Neuronal stem cell (in vitro differentiated cells): ENCODE measurements at regions not wholly inside any gene's neighbourhood (a gene's known extent, or its start where the extent isn't known, plus 50 kb on each side); places are given as distances from the start of the nearest gene placed in this dataset.

Experiments used
- DNase-seq: peaks from one replicate; pipeline ENCODE4 v3.0.0-alpha.2; 2013; ENCODE audit warnings: low spot score
- H2AFZ ChIP-seq: one replicate; pipeline ENCODE4 v1.6.1; 2013; ENCODE audit warnings: mild to moderate bottlenecking, low read length, inconsistent platforms
- H2AK5ac ChIP-seq: 2 replicates; pipeline ENCODE4 v1.6.1; 2013; ENCODE audit warnings: low read depth, mild to moderate bottlenecking, inconsistent platforms, low read length, moderate library complexity, mixed read lengths
- H2BK120ac ChIP-seq: 2 replicates; pipeline ENCODE4 v1.6.1; 2013; ENCODE audit warnings: low read depth, mild to moderate bottlenecking, inconsistent platforms, low read length, moderate library complexity, mixed read lengths
- H2BK12ac ChIP-seq: one replicate; pipeline ENCODE4 v1.6.1; 2013; ENCODE audit warnings: low read length, inconsistent platforms
- H2BK15ac ChIP-seq: 2 replicates; pipeline ENCODE4 v1.6.1; 2013; ENCODE audit warnings: mild to moderate bottlenecking, low read length, inconsistent platforms, mixed read lengths
- H2BK5ac ChIP-seq: one replicate; pipeline ENCODE4 v1.6.1; 2013; ENCODE audit warnings: inconsistent platforms, mild to moderate bottlenecking, low read length, moderate library complexity
- H3K14ac ChIP-seq: one replicate; pipeline ENCODE4 v1.6.1; 2013; ENCODE audit warnings: low read length, inconsistent platforms
- H3K18ac ChIP-seq: 2 replicates; pipeline ENCODE4 v1.6.1; 2013; ENCODE audit warnings: low read length, inconsistent platforms
- H3K23ac ChIP-seq: 2 replicates; pipeline ENCODE4 v1.6.1; 2013; ENCODE audit warnings: low read depth, mild to moderate bottlenecking, mixed read lengths, low read length, inconsistent platforms; ENCODE audit not compliant: poor library complexity
- H3K27ac ChIP-seq: replicated peaks from 3 replicates; pipeline ENCODE4 v1.5.1; 2013; ENCODE audit warnings: low read length, inconsistent platforms
- H3K27me3 ChIP-seq, 3 experiments: 2 replicates each; pipeline ENCODE4 v1.6.1; 2013; ENCODE audit warnings: low read length in 3 of 3, mild to moderate bottlenecking in 2 of 3, inconsistent platforms in 1 of 3, low read depth in 1 of 3, mixed read lengths in 1 of 3, moderate library complexity in 1 of 3; ENCODE audit not compliant: control insufficient read depth in 3 of 3, insufficient read depth in 3 of 3
- H3K36me3 ChIP-seq, 2 donors: replicated peaks in 1 of 2; 2 replicates each; pipeline ENCODE4 v1.6.1; 2013; ENCODE audit warnings: low read length in 2 of 2; ENCODE audit not compliant: control insufficient read depth in 2 of 2, insufficient read depth in 2 of 2
- H3K4ac ChIP-seq: 2 replicates; pipeline ENCODE4 v1.6.1; 2013; ENCODE audit warnings: inconsistent platforms, mild to moderate bottlenecking, low read length, moderate library complexity
- H3K4me1 ChIP-seq, 2 donors: 1 replicate in 1 of 2; 2 replicates in 1 of 2; pipeline ENCODE4 v1.6.1; 2013; ENCODE audit warnings: low read length in 2 of 2, low read depth in 1 of 2; ENCODE audit not compliant: control insufficient read depth in 2 of 2, insufficient read depth in 1 of 2
- H3K4me2 ChIP-seq: one replicate; pipeline ENCODE4 v1.6.1; 2013; ENCODE audit warnings: mild to moderate bottlenecking, low read length, inconsistent platforms; ENCODE audit not compliant: insufficient read depth, poor library complexity, severe bottlenecking
- H3K4me3 ChIP-seq, 2 donors: 2 replicates each; pipeline ENCODE4 v1.5.1; 2013; ENCODE audit warnings: low read length in 2 of 2, mild to moderate bottlenecking in 2 of 2, inconsistent platforms in 1 of 2, moderate library complexity in 1 of 2
- H3K79me1 ChIP-seq: one replicate; pipeline ENCODE4 v1.6.1; 2013; ENCODE audit warnings: low read depth, mild to moderate bottlenecking, inconsistent platforms, low read length, moderate library complexity
- H3K9ac ChIP-seq: one replicate; pipeline ENCODE4 v1.6.1; 2013; ENCODE audit warnings: mild to moderate bottlenecking, low read depth, low read length, inconsistent platforms; ENCODE audit not compliant: poor library complexity
- H3K9me3 ChIP-seq, 2 donors: replicated peaks in 1 of 2; 2 replicates each; pipeline versions ENCODE3 to v1.6.1; 2013; ENCODE audit warnings: low read length in 2 of 2, mild to moderate bottlenecking in 2 of 2, inconsistent platforms in 1 of 2, low read depth in 1 of 2, mixed read lengths in 1 of 2, moderate library complexity in 1 of 2; ENCODE audit not compliant: control insufficient read depth in 2 of 2, insufficient read depth in 1 of 2
- H4K8ac ChIP-seq: one replicate; pipeline ENCODE4 v1.6.1; 2013; ENCODE audit warnings: low read depth, mild to moderate bottlenecking, inconsistent platforms, low read length, moderate library complexity
- H4K91ac ChIP-seq: one replicate; pipeline ENCODE4 v1.6.1; 2013; ENCODE audit warnings: low read length, low read depth, mild to moderate bottlenecking, inconsistent platforms; ENCODE audit not compliant: poor library complexity
- WGBS, 2 donors: extraction: QIAGEN DNeasy Blood & Tissue Kit; methylation state at CpG; one replicate each; pipeline ENCODE4 v1.1.7; 2013; ENCODE audit warnings: missing lambda C conversion rate in 2 of 2, mixed read lengths in 1 of 2; ENCODE audit not compliant: insufficient read length in 2 of 2, insufficient replicate concordance in 1 of 2; ENCODE audit errors: extremely low coverage in 2 of 2; 5-methylcytosine and 5-hydroxymethylcytosine counted together

DNA sequence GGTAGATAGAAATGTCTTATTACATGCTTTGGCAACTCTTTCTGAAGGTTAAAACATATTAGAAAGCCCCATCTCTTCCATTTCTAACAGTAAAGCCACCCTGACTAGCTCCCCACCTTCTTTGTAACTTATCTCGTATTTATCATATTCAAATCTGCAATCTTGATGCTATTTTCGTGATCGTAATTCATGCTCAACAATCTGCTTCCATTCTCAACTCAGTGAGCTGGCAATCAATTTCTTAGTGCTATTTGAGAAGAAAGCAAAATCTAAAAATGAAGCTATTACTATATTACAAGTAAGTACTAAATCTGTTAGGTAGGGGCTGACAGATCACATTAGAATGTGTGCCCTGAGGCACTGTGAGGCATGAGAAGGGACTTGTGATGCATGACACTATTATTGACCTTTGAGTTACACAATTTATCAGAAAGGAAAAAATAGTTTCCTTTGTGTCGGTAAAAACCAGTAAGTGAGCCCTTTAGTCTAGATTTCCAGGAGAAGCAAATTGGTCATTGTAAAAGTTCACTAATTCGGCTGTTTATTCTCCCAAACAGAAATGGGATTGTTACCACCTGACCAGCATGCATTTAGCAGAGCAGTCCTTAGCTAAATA, 379.7 kb upstream of the CNTN6 start:
- H4K8ac ChIP-seq, result no peak overlapping the region
- no peak overlapping the region for H2AFZ ChIP-seq
- H3K79me1 ChIP-seq, result no peaks in the 10 kb centered on the region
- no peak overlapping the region for H2BK5ac ChIP-seq
- no peak overlapping the region for H2BK15ac ChIP-seq
- H3K18ac ChIP-seq, result no peak overlapping the region
- no CpG with 5 or more reads among the region's 5 CpGs for WGBS, 2 donors
- no peaks in the 10 kb centered on the region for H3K27me3 ChIP-seq
- no peak overlapping the region for H3K14ac ChIP-seq
- no peak overlapping the region for H2BK120ac ChIP-seq
- no peaks in the 10 kb centered on the region for H3K9me3 ChIP-seq
- H3K4ac ChIP-seq, result no peak overlapping the region
- no peak overlapping the region for H3K23ac ChIP-seq
- H3K36me3 ChIP-seq, result no peaks in the 10 kb centered on the region
- no peak overlapping the region for H3K4me2 ChIP-seq
- no peak overlapping the region for H4K91ac ChIP-seq
- H3K4me1 ChIP-seq, result no peaks in the 10 kb centered on the region
- no peak overlapping the region for H3K4me3 ChIP-seq
- no peak overlapping the region for H3K9ac ChIP-seq
- H2BK12ac ChIP-seq, result no peak overlapping the region
- H3K27ac ChIP-seq, result no peak overlapping the region
- no peak for DNase-seq
- no peak overlapping the region for H2AK5ac ChIP-seq

DNA sequence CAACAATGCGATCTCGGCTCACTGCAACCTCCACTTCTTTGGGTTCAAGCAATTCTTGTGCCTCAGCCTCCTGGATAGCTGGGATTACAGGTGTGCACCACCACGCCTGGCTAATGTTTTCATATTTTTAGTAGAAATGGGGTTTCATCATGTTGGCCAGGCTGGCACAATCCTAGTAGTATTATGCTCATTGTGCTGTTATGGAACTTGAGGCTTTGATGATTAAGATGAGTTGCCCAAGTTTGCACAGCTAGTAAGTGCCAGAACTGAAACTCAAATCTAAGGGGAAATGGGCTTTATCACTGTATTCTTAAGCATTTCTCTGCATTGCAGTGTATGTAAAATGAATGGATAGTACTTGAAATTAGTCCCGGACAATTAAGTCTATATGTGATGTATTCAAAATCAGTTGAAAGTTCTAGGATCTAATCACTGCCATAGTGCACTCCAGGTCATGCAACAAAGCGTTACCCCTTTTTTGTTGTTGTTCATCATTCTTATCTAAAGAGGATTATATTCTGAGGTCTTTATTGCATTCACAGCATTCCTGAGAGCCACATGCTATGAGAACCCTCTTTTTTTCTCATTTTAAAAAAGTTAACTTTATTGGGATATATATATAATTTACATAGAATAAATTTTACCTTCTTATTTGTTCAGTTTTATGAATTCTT, 378.7 kb upstream of the CNTN6 start:
- H2BK12ac ChIP-seq, result no peak overlapping the region
- no peak overlapping the region for H3K4me2 ChIP-seq
- no peaks in the 10 kb centered on the region for H3K4me1 ChIP-seq
- H3K4me3 ChIP-seq, result no peak overlapping the region
- H3K23ac ChIP-seq, result no peak overlapping the region
- H2AFZ ChIP-seq, result no peak overlapping the region
- no CpG with 5 or more reads among the region's 5 CpGs for WGBS, 2 donors
- no peak overlapping the region for H3K14ac ChIP-seq
- H2BK5ac ChIP-seq, result no peak overlapping the region
- H3K27ac ChIP-seq, result no peak overlapping the region
- no peaks in the 10 kb centered on the region for H3K9me3 ChIP-seq
- no peak overlapping the region for H2AK5ac ChIP-seq
- H3K27me3 ChIP-seq, result no peaks in the 10 kb centered on the region
- H3K79me1 ChIP-seq, result no peaks in the 10 kb centered on the region
- no peak overlapping the region for H3K18ac ChIP-seq
- DNase-seq, result no peak
- no peak overlapping the region for H4K91ac ChIP-seq
- no peak overlapping the region for H4K8ac ChIP-seq
- no peak overlapping the region for H2BK120ac ChIP-seq
- H3K36me3 ChIP-seq, result no peaks in the 10 kb centered on the region
- no peak overlapping the region for H3K9ac ChIP-seq
- no peak overlapping the region for H3K4ac ChIP-seq
- H2BK15ac ChIP-seq, result no peak overlapping the region

DNA sequence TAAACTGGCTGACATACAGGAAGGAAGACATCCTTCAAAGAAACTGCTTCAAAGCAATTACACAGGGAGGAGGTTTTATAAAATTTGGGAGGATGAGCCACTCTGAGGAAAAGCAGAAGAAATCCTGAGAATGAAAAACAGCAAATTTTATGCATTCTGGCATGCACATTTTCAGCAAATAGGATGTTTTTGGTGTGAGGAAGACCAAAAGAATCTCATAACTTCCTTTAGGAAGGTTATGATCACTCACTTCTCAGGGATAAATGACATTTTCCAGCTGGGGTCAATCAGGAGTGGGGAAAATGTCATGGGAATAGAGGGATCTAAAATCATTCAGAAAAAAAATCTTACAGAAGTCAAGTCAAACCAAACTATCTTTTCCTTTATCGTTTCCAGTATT, 371.7 kb upstream of the CNTN6 start:
- no peak overlapping the region for H4K8ac ChIP-seq
- H3K27me3 ChIP-seq, result no peaks in the 10 kb centered on the region
- DNase-seq, result no peak
- no peak overlapping the region for H3K4me3 ChIP-seq
- no peak overlapping the region for H2BK15ac ChIP-seq
- H3K14ac ChIP-seq, result no peak overlapping the region
- H3K4me2 ChIP-seq, result no peak overlapping the region
- no peak overlapping the region for H2AFZ ChIP-seq
- no peak overlapping the region for H2BK5ac ChIP-seq
- H2AK5ac ChIP-seq, result no peak overlapping the region
- H3K9ac ChIP-seq, result no peak overlapping the region
- no peak overlapping the region for H4K91ac ChIP-seq
- H3K9me3 ChIP-seq, result no peaks in the 10 kb centered on the region
- no CpG with 5 or more reads among the region's 1 CpG for WGBS, 2 donors
- no peak overlapping the region for H3K18ac ChIP-seq
- no peak overlapping the region for H3K27ac ChIP-seq
- no peak overlapping the region for H2BK120ac ChIP-seq
- H3K4me1 ChIP-seq, result no peaks in the 10 kb centered on the region
- H3K36me3 ChIP-seq, result no peaks in the 10 kb centered on the region
- H2BK12ac ChIP-seq, result no peak overlapping the region
- H3K79me1 ChIP-seq, result no peaks in the 10 kb centered on the region
- H3K23ac ChIP-seq, result no peak overlapping the region
- no peak overlapping the region for H3K4ac ChIP-seq

DNA sequence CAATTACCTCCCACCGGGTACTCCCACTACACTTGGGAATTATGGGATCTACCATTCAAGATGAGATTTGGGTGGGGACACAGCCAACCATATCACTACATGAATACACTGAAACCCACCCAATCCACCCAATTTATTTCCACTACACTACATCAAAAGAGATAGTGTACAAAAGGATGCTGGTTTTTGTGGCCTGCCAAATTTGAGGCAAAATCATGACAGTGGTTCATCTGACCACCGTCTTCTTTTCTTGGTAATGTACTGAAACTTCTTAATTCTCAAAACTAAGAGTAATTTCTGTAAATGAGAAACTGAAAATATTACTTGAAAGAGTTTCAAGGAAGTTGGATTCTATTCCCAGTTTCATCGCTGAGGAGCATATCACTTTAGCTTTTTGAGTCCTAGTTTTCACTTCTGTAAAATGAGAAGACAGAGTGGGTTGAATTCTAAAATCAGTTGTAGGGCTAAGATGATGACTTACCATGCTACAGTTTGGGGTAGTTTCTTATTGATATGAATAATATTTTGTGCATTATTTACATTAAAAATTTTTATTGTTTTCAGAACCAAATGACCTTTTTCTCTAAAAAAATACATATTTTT, 360.4 kb upstream of the CNTN6 start:
- Histone ChIP-seq H3K4me2 (no peak overlapping the region), H2BK120ac (no peak overlapping the region), H4K91ac (no peak overlapping the region), H3K23ac (no peak overlapping the region), H3K79me1 (no peaks in the 10 kb centered on the region), H2BK12ac (no peak overlapping the region), H2AK5ac (no peak overlapping the region), H2BK15ac (no peak overlapping the region), H3K4ac (no peak overlapping the region), H3K9ac (no peak overlapping the region), H2BK5ac (no peak overlapping the region), H3K14ac (no peak overlapping the region), H3K18ac (no peak overlapping the region), H3K27ac (no peak overlapping the region), H4K8ac (no peak overlapping the region), H3K36me3 (no peaks in the 10 kb centered on the region), H3K9me3 (no peaks in the 10 kb centered on the region), H2AFZ (no peak overlapping the region), H3K4me1 (no peaks in the 10 kb centered on the region), H3K4me3 (no peak overlapping the region), H3K27me3 (no peaks in the 10 kb centered on the region)
- DNase-seq, result no peak
- no CpG with 5 or more reads among the region's 3 CpGs for WGBS, 2 donors
